GM19468 (cell line): ENCODE measurements at regions not wholly inside any gene's neighbourhood (a gene's known extent, or its start where the extent isn't known, plus 50 kb on each side); places are given as distances from the start of the nearest gene placed in this dataset.
"Not testable (repeated sequence)": the region's sequence is repeated elsewhere in the genome, so short reads cannot be mapped to it uniquely, and the experiment has no call there.

Experiments
- ATAC-seq: cut with Tn5 transposase; IDR thresholded peaks from one replicate; pipeline ENCODE4 v1.9.1; 2021; ENCODE audit warnings: mild to moderate bottlenecking, moderate library complexity, moderate number of reproducible peaks; ENCODE audit not compliant: unreplicated experiment; ENCODE audit errors: extremely low read depth

DNA sequence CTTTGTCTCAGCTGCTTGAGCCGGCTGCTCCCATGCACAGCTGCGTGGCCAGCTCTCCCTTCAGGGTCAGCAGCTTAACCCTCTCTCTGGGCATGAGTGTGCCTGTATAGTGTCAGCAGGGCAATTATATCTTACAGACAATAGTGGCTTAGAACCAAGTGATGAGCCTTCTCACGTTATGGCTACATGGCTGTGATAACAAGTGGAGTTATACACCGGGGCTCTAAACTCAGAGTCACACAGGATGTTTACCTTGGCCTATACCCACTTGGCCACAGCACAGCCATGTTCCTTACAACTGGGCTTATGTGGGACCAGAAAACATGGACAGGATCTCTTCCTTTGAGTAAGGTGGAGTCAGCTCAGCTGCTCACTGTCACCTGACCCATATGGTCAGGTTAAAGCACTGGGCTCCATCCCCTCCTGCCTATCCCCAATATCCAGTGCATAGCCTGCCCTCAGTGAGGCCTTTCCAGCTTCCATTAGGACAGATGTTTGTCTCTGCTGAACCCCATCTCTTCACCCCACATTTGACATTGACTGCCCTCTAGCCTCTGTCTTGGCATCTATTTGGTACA lies 294.2 kb upstream of the NCKAP5 start:
- no peak for ATAC-seq

- ATAC-seq, result no peak
These were observed 295.0 kb upstream of the NCKAP5 start for GRCh38 chr2:133863106-133863800.

DNA sequence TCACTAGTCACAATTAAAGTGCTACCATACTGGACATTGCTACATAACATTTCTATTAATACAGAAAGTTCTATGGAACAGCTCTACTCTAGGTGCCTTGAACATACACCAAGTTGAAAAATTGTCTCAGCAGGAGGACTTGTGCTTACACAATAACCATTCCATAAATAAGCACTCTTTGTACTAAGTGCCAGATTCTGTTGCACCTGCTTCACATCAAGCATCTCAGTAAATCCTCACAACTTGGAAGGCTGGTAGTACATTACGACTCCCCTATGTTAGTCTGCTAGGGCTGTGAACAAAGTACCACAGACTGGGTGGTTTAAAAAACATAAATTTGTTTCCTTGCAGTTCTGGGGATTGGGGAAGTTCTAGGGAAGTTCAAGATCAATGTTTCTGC lies 296.9 kb upstream of the NCKAP5 start:
- no peak for ATAC-seq

DNA sequence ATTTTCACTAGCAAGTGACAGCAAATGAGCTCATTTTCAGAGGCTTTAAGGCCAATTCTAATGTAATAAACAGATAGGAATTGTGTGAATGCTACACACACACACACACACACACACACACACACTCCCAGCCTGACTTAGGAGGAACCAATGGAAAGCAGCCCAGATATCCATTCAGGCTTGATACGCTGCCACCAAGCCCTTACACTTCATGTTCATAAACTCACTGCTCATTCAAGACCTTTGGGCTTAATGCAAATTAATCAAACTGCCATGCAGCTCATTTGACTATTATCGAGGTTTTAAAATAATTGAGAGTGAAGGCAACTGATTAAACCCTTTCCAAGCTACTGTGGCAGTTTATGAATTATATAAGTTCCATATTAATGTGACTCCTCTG lies 298.9 kb upstream of the NCKAP5 start:
- ATAC-seq, result no peak

- ATAC-seq, result no peak
These were observed 303.4 kb upstream of the NCKAP5 start for GRCh38 chr2:133871545-133872209.

GRCh38 chr2:133878326-133878725 lies 310.1 kb upstream of the NCKAP5 start:
- no peak for ATAC-seq

- no peak for ATAC-seq
These were observed 311.4 kb upstream of the NCKAP5 start for GRCh38 chr2:133879703-133880102.

DNA sequence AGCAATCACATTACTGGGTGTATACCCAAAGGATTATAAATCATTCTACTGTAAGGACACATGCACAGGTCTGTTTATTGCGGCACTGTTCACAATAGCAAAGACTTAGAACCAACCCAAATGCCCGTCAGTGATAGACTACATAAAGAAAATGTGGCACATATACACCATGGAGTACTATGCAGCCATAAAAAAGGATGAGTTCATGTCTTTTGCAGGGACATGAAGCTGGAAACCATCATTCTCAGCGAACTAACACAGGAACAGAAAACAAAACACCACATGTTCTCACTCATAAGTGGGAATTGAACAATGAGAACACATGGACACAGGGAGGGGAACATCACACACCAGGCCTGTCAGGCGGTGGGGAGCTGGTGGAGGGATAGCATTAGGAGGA lies 313.9 kb upstream of the NCKAP5 start:
- not testable (repeated sequence) for ATAC-seq

GRCh38 chr2:133884739-133885381 lies 316.6 kb upstream of the NCKAP5 start:
- no peak for ATAC-seq

- no peak for ATAC-seq
These were observed 317.6 kb upstream of the NCKAP5 start for GRCh38 chr2:133885847-133886246.

- no peak for ATAC-seq
These were observed 318.7 kb upstream of the NCKAP5 start for GRCh38 chr2:133886735-133887675.

GRCh38 chr2:133887676-133888040 lies 319.4 kb upstream of the NCKAP5 start:
- no peak for ATAC-seq

DNA sequence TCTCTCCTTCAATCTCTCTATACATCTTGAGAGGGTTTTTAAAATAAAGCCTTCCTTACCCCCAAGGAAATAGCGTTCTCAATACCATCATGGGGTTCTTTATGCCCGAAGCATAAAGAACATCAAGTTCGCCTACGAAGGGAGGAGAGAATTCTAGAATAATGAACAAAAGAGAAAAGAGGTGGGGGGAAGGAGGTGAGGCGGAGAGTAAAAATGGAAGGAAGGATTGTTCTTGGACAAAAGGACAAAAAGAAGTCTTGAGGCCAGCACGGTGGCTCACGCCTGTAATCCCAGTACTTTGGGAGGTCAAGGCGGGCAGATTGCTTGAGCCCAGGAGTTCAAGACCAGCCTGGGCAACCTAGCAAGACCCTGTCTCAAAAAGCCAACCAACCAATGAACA lies 319.8 kb upstream of the NCKAP5 start:
- no peak for ATAC-seq

GRCh38 chr2:133888621-133889219 lies 320.5 kb upstream of the NCKAP5 start:
- ATAC-seq, result no peak

- no peak for ATAC-seq
These were observed 324.2 kb upstream of the NCKAP5 start for GRCh38 chr2:133892352-133892913.

GRCh38 chr2:133894429-133894828 lies 326.2 kb upstream of the NCKAP5 start:
- ATAC-seq, result no peak

DNA sequence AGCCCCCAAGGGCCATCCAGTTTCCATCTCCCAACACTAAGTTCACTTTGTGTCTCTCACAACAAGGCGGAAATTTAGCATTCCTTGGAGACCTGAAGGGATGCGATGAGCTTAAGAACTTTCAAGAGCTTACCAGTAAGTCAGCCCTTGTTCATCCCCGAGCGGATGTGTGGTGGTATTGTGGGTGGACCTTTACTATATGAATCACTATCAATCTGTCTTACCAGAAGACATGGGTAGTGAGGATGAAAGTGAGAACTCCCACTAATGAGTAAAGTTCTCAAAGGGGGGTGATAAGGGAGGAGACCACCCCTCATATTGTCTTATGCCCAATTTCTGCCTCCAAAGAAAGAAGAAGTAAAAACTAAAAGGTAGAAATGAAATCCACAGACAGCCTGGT lies 329.6 kb upstream of the NCKAP5 start:
- ATAC-seq, result not testable (repeated sequence)

DNA sequence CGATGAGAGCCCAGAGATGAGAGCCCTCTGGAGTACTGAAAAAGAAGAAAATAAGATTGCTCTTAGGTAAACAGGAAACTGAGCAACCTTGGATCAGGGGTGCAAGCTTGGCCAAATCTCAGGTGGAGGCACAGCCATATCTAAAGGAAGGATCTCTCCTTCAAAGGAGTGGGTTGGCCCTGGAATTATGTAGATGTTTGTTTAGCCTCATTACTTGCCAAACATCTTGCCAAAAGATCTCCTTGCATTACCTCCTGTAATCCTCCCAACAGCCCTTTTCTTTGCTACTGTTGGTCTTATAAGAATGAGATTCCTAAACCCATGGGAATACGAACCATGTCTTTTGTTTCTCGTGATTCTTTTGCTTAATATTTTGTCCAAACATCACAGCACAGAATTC lies 332.6 kb upstream of the NCKAP5 start:
- ATAC-seq, result no peak

- no peak for ATAC-seq
These were observed 338.1 kb upstream of the NCKAP5 start for GRCh38 chr2:133906396-133906795.
